ENCODE measurements at regions not wholly inside any gene's neighbourhood (a gene's known extent, or its start where the extent isn't known, plus 50 kb on each side); places are given as distances from the start of the nearest gene placed in this dataset.
"Not testable (repeated sequence)": the region's sequence is repeated elsewhere in the genome, so short reads cannot be mapped to it uniquely, and the experiment has no call there.

DNA sequence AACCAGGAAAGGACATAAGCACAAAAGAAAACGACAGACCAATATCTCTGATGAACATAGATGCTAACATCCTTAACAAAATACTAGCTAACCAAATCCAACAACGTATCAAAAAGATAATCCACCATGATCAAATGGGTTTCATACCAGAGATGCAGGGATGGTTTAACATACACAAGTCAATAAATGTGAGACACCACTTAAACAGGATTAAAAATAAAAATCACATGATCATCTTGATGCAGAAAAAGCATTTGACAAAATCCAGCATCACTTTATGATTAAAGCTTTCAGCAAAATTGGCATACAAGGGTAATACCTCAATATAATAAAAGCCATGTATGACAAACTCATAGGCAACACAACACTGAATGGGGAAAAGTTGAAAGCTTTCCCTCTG, 138.4 kb downstream of the ADCYAP1 start:
- TF ChIP-seq POLR2AphosphoS5 (IDR thresholded peaks at IDR 0.05; ENCODE audit: low read depth, low read length); POLR2A (IDR thresholded peaks at IDR 0.05; ENCODE audit: low read depth, low read length); TAF1 (IDR thresholded peaks at IDR 0.05; ENCODE audit: low read depth, low read length); POU2F2 (IDR thresholded peaks at IDR 0.05; ENCODE audit: low read depth, low read length); SPI1 (IDR thresholded peaks at IDR 0.05; ENCODE audit: low read depth, low read length); PAX5 (IDR thresholded peaks at IDR 0.05; ENCODE audit: insufficient read depth, low read length, severe bottlenecking): not testable (repeated sequence)

Data from GM12891 (cell line).